B cell (primary cell): ENCODE measurements at regions not wholly inside any gene's neighbourhood (a gene's known extent, or its start where the extent isn't known, plus 50 kb on each side); places are given as distances from the start of the nearest gene placed in this dataset.

Source experiments
- ATAC-seq: fragments of 200-7000 bp; cut with Tn5 transposase; one replicate; pipeline ENCODE4 v1.10.0; 2021; ENCODE audit warnings: low read depth, mild to moderate bottlenecking, moderate number of reproducible peaks, moderate library complexity
- CTCF ChIA-PET: fragments of 350-600 bp; sonication (Branson Sonifier 250); formaldehyde crosslinking; loops from one replicate; lab custom pipeline; 2021; ENCODE audit warnings: antibody characterized with exemption, inconsistent platforms; lab: Charles Lee
- POLR2A ChIA-PET: fragments of 350-600 bp; sonication (Branson Sonifier 250); formaldehyde crosslinking; loops from one replicate; lab custom pipeline; 2021; ENCODE audit warnings: antibody characterized with exemption; lab: Charles Lee
- DNase-seq: peaks from one replicate; pipeline ENCODE4 v3.0.0; 2013
- H2AFZ ChIP-seq: 2 replicates; pipeline ENCODE4 v1.6.1; 2012; ENCODE audit warnings: mild to moderate bottlenecking, low read depth, low read length; ENCODE audit not compliant: insufficient read depth, poor library complexity, severe bottlenecking
- H3K27ac ChIP-seq, 2 donors: 1 replicate in 1 of 2; 2 replicates in 1 of 2; pipeline ENCODE4 v1.5.1; 2012 to 2013; ENCODE audit warnings: low read length in 2 of 2, mild to moderate bottlenecking in 2 of 2, moderate library complexity in 1 of 2
- H3K27me3 ChIP-seq, 4 experiments: fragments of 200-600 bp in 1 of 4; sonication (generic) in 1 of 4; replicated peaks in 1 of 4; 1 replicate in 2 of 4; 2 replicates in 2 of 4; pipeline versions ENCODE4 v1.6.1 to v1.7.0; 2013 to 2016; ENCODE audit warnings: low read length in 3 of 4, mild to moderate bottlenecking in 2 of 4, mixed read lengths in 1 of 4, moderate library complexity in 1 of 4; ENCODE audit not compliant: insufficient read depth in 4 of 4, control insufficient read depth in 3 of 4; ENCODE audit errors: control extremely low read depth in 1 of 4
- H3K36me3 ChIP-seq, 2 experiments: replicated peaks in 1 of 2; 1 replicate in 1 of 2; 2 replicates in 1 of 2; pipeline versions ENCODE4 v1.6.1 to v1.7.1; 2013; ENCODE audit warnings: low read length in 1 of 2; ENCODE audit not compliant: insufficient read depth in 2 of 2, control insufficient read depth in 1 of 2; ENCODE audit errors: control extremely low read depth in 1 of 2, extremely low read depth in 1 of 2
- H3K4me1 ChIP-seq, 2 donors: fragments of 200-600 bp in 1 of 2; sonication (generic) in 1 of 2; 1 replicate in 1 of 2; 2 replicates in 1 of 2; pipeline versions ENCODE4 v1.5.1 to v1.6.1; 2013 to 2017; ENCODE audit warnings: low read length in 2 of 2; ENCODE audit not compliant: control insufficient read depth in 2 of 2, insufficient read depth in 2 of 2
- H3K4me2 ChIP-seq: replicated peaks from 2 replicates; pipeline ENCODE3; 2012; ENCODE audit warnings: mild to moderate bottlenecking, low read depth, low read length; ENCODE audit not compliant: poor library complexity, severe bottlenecking
- H3K4me3 ChIP-seq, 5 experiments: fragments of 200-600 bp in 1 of 5; sonication (generic) in 1 of 5; 1 replicate in 3 of 5; 2 replicates in 2 of 5; pipeline versions ENCODE4 v1.5.1 to v1.7.0; 2011 to 2016; ENCODE audit warnings: low read length in 4 of 5, mild to moderate bottlenecking in 4 of 5, low read depth in 2 of 5, control low read depth in 1 of 5, moderate library complexity in 1 of 5; ENCODE audit not compliant: insufficient read depth in 1 of 5; ENCODE audit errors: control extremely low read depth in 1 of 5, extremely low read depth in 1 of 5
- H3K79me2 ChIP-seq: fragments of 200-600 bp; sonication (generic); one replicate; pipeline ENCODE4 v1.6.0; 2016; ENCODE audit warnings: low read length; ENCODE audit not compliant: control insufficient read depth, insufficient read depth
- H3K9ac ChIP-seq: fragments of 200-600 bp; sonication (generic); 2 replicates; pipeline ENCODE4 v1.6.1; 2017; ENCODE audit warnings: mild to moderate bottlenecking, low read length, moderate library complexity
- H3K9me3 ChIP-seq, 3 donors: one replicate each; pipeline versions ENCODE4 v1.6.1 to v1.7.1; 2013; ENCODE audit warnings: low read length in 2 of 3; ENCODE audit not compliant: control insufficient read depth in 2 of 3, insufficient read depth in 1 of 3; ENCODE audit errors: control extremely low read depth in 1 of 3
- H4K20me1 ChIP-seq: 2 replicates; pipeline ENCODE4 v1.6.0; 2012; ENCODE audit warnings: mild to moderate bottlenecking, low read length; ENCODE audit not compliant: insufficient read depth, control insufficient read depth, poor library complexity, severe bottlenecking
- H3K27ac Mint-ChIP-seq: one replicate; pipeline ENCODE4 v1.8.0; 2021; ENCODE audit warnings: mixed read lengths
- H3K27me3 Mint-ChIP-seq: one replicate; pipeline ENCODE4 v1.8.0; 2021; ENCODE audit warnings: mixed read lengths
- H3K4me1 Mint-ChIP-seq: one replicate; pipeline ENCODE4 v1.8.0; 2021; ENCODE audit warnings: mixed read lengths
- H3K4me3 Mint-ChIP-seq: one replicate; pipeline ENCODE4 v1.8.0; 2021; ENCODE audit warnings: mixed read lengths
- H3K9me3 Mint-ChIP-seq: one replicate; pipeline ENCODE4 v1.8.0; 2022; ENCODE audit warnings: mixed read lengths; ENCODE audit not compliant: insufficient read depth
- CTCF ChIP-seq: fragments of 200-600 bp; IDR thresholded peaks from one replicate; pipeline ENCODE4 v1.8.0; 2022; ENCODE audit warnings: antibody characterized with exemption, mild to moderate bottlenecking
- EZH2 ChIP-seq: IDR thresholded peaks from 2 replicates; pipeline ENCODE4 v1.6.1; 2012; ENCODE audit warnings: borderline replicate concordance, low read depth, mild to moderate bottlenecking, moderate library complexity, low read length; ENCODE audit not compliant: insufficient read depth, poor library complexity, severe bottlenecking
- WGBS: methylation state at CpG from one replicate; pipeline ENCODE4 v1.1.5; 2013; ENCODE audit warnings: missing lambda C conversion rate; ENCODE audit not compliant: insufficient coverage; 5-methylcytosine and 5-hydroxymethylcytosine counted together
- intact Hi-C: fragments of 100-400 bp; cut with micrococcal nuclease; formaldehyde crosslinking; loops from one replicate; pipeline ENCODE4 v1.10.0; 2022

GRCh38 chr2:136444323-136444722 lies 321.0 kb upstream of the THSD7B start:
- Mint-ChIP-seq H3K27me3 (peaks cover 12% of the 10 kb centered on the region), H3K9me3 (no peaks in the 10 kb centered on the region), H3K27ac (no peak overlapping the region), H3K4me1 (no peaks in the 10 kb centered on the region), H3K4me3 (no peak overlapping the region)
- no peak overlapping the region for H3K9ac ChIP-seq
- TF ChIP-seq CTCF (no peak), EZH2 (no peak)
- intact Hi-C loops = no loop called here
- CTCF ChIA-PET = interaction anchor here (0.9 kb wide), 1 partner anchor 647 kb away, joined by 3 read pairs; no protein-coding TSS in a partner anchor
- no peaks in the 10 kb centered on the region for H3K79me2 ChIP-seq
- no peak overlapping the region for H3K4me3 ChIP-seq
- H3K4me1 ChIP-seq = no peaks in the 10 kb centered on the region
- no peaks in the 10 kb centered on the region for H3K36me3 ChIP-seq
- H3K9me3 ChIP-seq = no peaks in the 10 kb centered on the region
- H3K27me3 ChIP-seq = peaks cover 0 to 2% (median 1%) of the 10 kb centered on the region in 4 experiments
- POLR2A ChIA-PET = no interaction called here
- H2AFZ ChIP-seq = no peak overlapping the region
- no peak for ATAC-seq
- H3K27ac ChIP-seq = no peak overlapping the region
- no peak overlapping the region for H3K4me2 ChIP-seq
- H4K20me1 ChIP-seq = no peaks in the 10 kb centered on the region
- DNase-seq = no peak
- 92% methylated on average over 3 of the region's 7 CpGs for WGBS

- POLR2A ChIA-PET = no interaction called here
- Histone ChIP-seq H3K36me3 (no peaks in the 10 kb centered on the region), H3K27me3 (peaks cover 0 to 6% (median 1%) of the 10 kb centered on the region in 4 experiments), H3K4me2 (no peak overlapping the region), H3K4me3 (no peak overlapping the region), H4K20me1 (no peaks in the 10 kb centered on the region), H3K4me1 (no peaks in the 10 kb centered on the region), H3K79me2 (no peaks in the 10 kb centered on the region), H3K27ac (no peak overlapping the region), H3K9ac (no peak overlapping the region), H3K9me3 (no peaks in the 10 kb centered on the region), H2AFZ (no peak overlapping the region)
- intact Hi-C loops = no loop called here
- DNase-seq = no peak
- Mint-ChIP-seq H3K4me1 (no peaks in the 10 kb centered on the region), H3K4me3 (no peak overlapping the region), H3K27ac (no peak overlapping the region), H3K27me3 (peaks cover 15% of the 10 kb centered on the region), H3K9me3 (no peaks in the 10 kb centered on the region)
- ATAC-seq = no peak
- WGBS = no CpG with 5 or more reads among the region's 2 CpGs
- CTCF ChIA-PET = interaction anchor here (0.9 kb wide), 1 partner anchor 646 kb away, joined by 3 read pairs; no protein-coding TSS in a partner anchor
- TF ChIP-seq EZH2 (no peak), CTCF (no peak)
Observed at GRCh38 chr2:136443661-136444060, 321.7 kb upstream of the THSD7B start.
